HG03025 (cell line): ENCODE measurements at regions not wholly inside any gene's neighbourhood (a gene's known extent, or its start where the extent isn't known, plus 50 kb on each side); places are given as distances from the start of the nearest gene placed in this dataset.

Source experiments
- ATAC-seq: cut with Tn5 transposase; IDR thresholded peaks from one replicate; pipeline ENCODE4 v1.9.1; 2021; ENCODE audit warnings: mild to moderate bottlenecking, moderate library complexity; ENCODE audit not compliant: unreplicated experiment, low FRiP score

GRCh38 chr3:28791713-28792255, 443.2 kb upstream of the AZI2 start:
- no peak for ATAC-seq

GRCh38 chr3:28792604-28793003, 444.0 kb upstream of the AZI2 start:
- no peak for ATAC-seq

GRCh38 chr3:28799084-28799483, 450.5 kb upstream of the AZI2 start:
- ATAC-seq = no peak

- ATAC-seq = no peak
These were observed 451.6 kb upstream of the AZI2 start for GRCh38 chr3:28800203-28800602.

GRCh38 chr3:28808068-28808467, 459.4 kb upstream of the AZI2 start:
- no peak for ATAC-seq

GRCh38 chr3:28816017-28816416, 464.9 kb upstream of the RBMS3 start:
- no peak for ATAC-seq

- ATAC-seq = no peak
These were observed 456.6 kb upstream of the RBMS3 start for GRCh38 chr3:28824316-28824715.

GRCh38 chr3:28826840-28827239, 454.0 kb upstream of the RBMS3 start:
- no peak for ATAC-seq

- no peak for ATAC-seq
These were observed 445.6 kb upstream of the RBMS3 start for GRCh38 chr3:28835249-28835648.

- no peak for ATAC-seq
These were observed 445.1 kb upstream of the RBMS3 start for GRCh38 chr3:28835751-28836150.

- ATAC-seq = no peak
These were observed 444.7 kb upstream of the RBMS3 start for GRCh38 chr3:28836199-28836598.

- ATAC-seq = peak; percentile 46
These were observed 439.9 kb upstream of the RBMS3 start for GRCh38 chr3:28840976-28841376.

GRCh38 chr3:28841441-28841840, 439.4 kb upstream of the RBMS3 start:
- ATAC-seq = no peak

GRCh38 chr3:28844298-28845005, 436.4 kb upstream of the RBMS3 start:
- no peak for ATAC-seq

GRCh38 chr3:28845006-28845324, 435.9 kb upstream of the RBMS3 start:
- no peak for ATAC-seq

- no peak for ATAC-seq
These were observed 433.8 kb upstream of the RBMS3 start for GRCh38 chr3:28846971-28847478.

- no peak for ATAC-seq
These were observed 433.1 kb upstream of the RBMS3 start for GRCh38 chr3:28847736-28848135.

- no peak for ATAC-seq
These were observed 430.7 kb upstream of the RBMS3 start for GRCh38 chr3:28850186-28850585.

- ATAC-seq = no peak
These were observed 427.0 kb upstream of the RBMS3 start for GRCh38 chr3:28853830-28854229.

- no peak for ATAC-seq
These were observed 424.1 kb upstream of the RBMS3 start for GRCh38 chr3:28856796-28857195.

- no peak for ATAC-seq
These were observed 421.0 kb upstream of the RBMS3 start for GRCh38 chr3:28859897-28860296.

- no peak for ATAC-seq
These were observed 420.6 kb upstream of the RBMS3 start for GRCh38 chr3:28860307-28860706.
